Activated CD4-positive, alpha-beta T cell treated with anti-CD3 and anti-CD28 coated beads, Interleukin-2, Interleukin-4, amounts not matched to agents 100 ng/mL and 50 ng/mL, durations not matched to agents 16 hours and 8 hours (primary cell): ENCODE measurements at regions not wholly inside any gene's neighbourhood (a gene's known extent, or its start where the extent isn't known, plus 50 kb on each side); places are given as distances from the start of the nearest gene placed in this dataset.
"Not testable (repeated sequence)": the region's sequence is repeated elsewhere in the genome, so short reads cannot be mapped to it uniquely, and the experiment has no call there.

ENCODE experiments used
- DNase-seq: peaks from one replicate; pipeline ENCODE4 v3.0.0-alpha.2; 2020; ENCODE audit warnings: low spot score

- DNase-seq = no peak
These were observed 184.7 kb downstream of the C16orf95 start for GRCh38 chr16:87132361-87133014.

DNA sequence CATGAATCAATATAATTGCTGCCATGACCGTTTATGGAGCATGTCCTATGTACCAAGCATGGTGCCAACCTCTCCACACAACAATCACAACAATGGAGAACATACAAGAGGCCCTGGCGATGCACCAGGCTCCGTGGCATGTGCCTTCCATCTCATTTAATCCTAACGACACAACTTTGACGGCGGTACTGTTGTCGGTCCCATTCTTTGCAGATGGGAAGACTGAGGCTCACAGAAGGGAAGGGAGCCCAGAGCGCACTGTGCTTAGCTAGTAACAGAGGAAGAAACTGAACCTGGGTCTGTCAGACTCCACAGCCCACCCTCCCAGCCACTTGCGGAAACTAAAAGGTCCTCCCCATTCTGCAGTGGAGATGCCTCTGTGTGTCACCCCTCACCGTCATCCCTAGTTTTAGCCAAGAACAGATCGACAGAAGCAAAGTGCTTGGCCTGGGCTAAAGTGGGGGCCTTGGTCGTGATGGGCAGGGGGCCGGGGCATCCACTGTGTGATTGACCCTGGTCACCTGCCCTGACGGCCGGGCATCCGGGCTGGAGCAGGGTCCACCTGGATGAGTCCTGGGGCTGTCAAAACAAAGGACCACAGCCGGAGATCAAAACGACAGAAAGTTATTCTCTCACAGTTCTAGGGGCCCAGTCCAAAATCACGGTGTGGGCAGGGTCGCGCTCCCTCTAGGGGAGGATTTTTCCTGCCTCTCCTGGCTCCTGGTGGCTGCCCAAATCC, 183.9 kb downstream of the C16orf95 start:
- DNase-seq = no peak

DNA sequence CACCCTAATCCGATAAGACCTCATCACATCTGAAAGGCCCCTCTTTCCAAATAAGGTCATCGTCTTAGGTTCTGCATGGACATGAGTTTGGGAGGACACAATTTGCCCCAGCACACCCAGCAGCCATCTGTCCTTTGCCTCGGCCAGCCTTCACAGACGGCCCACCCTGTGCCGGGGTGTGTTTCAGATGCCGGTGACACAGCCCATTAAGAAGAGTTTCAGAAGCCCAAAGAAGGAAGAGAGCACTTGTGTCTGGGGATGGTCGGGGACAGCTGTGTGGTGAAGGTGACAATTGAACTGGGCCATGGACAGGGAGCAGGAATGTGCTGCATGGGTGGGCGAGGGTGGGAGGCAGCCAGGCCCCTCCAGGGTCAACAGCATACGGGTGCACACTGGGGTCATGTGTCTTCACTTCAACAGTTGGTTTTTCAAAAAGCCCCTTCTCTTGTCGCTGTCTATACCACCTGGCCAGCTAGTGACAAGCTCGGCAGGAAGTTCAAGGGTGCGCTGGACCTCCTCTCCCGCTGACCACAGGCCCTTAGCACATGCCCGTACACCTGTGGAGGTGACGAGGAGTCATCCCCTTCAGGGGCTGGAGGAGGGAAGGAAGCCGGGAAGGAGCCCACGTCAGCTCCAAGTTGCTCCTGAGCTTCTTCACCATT, 183.1 kb downstream of the C16orf95 start:
- no peak for DNase-seq

GRCh38 chr16:87134628-87134995, 182.6 kb downstream of the C16orf95 start:
- DNase-seq = no peak

GRCh38 chr16:87135246-87136030, 181.8 kb downstream of the C16orf95 start:
- no peak for DNase-seq

DNA sequence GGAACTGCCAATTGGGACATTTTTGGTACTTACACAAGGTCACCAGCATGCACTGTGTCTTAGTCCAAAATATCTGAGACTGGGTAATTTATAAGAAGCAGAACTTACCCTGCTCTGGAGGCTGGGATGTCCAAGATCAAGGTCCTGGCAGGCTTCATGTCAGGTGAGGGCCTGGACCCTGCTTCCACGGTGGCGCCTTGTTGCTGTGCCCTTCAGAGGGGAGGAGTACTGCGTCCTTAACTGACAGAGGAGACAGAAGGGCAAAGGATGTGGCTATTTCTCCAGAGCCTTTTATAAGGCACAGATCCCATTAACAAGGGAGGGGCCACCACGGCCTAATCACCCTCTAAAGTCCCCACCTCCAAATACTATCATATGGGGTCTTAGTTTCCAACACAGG, 178.9 kb downstream of the C16orf95 start:
- DNase-seq = no peak

- DNase-seq = no peak
These were observed 178.4 kb downstream of the C16orf95 start for GRCh38 chr16:87138738-87139267.

- no peak for DNase-seq
These were observed 176.7 kb downstream of the C16orf95 start for GRCh38 chr16:87140211-87141200.

DNA sequence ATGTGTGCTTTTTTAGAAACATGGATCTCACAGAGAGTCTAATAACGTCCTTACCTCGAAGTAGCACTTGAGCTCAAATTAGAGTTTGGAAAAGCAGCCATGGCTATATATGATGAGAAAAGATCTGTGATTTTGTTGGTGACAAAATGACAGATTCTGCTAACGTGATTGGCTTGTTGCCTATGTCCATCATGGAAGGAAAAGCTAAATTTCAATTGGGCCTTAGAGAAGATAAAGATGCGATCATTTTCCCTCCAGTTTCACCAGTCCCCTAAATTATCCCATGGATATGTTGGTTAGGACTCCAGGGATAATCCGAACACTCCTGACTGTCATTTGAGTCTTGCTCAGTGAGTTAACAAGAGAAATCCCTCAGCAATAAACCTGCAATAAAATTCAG, 175.8 kb downstream of the C16orf95 start:
- DNase-seq = no peak

- no peak for DNase-seq
These were observed 173.5 kb downstream of the C16orf95 start for GRCh38 chr16:87143661-87144121.

GRCh38 chr16:87144232-87144631, 173.0 kb downstream of the C16orf95 start:
- DNase-seq = no peak

DNA sequence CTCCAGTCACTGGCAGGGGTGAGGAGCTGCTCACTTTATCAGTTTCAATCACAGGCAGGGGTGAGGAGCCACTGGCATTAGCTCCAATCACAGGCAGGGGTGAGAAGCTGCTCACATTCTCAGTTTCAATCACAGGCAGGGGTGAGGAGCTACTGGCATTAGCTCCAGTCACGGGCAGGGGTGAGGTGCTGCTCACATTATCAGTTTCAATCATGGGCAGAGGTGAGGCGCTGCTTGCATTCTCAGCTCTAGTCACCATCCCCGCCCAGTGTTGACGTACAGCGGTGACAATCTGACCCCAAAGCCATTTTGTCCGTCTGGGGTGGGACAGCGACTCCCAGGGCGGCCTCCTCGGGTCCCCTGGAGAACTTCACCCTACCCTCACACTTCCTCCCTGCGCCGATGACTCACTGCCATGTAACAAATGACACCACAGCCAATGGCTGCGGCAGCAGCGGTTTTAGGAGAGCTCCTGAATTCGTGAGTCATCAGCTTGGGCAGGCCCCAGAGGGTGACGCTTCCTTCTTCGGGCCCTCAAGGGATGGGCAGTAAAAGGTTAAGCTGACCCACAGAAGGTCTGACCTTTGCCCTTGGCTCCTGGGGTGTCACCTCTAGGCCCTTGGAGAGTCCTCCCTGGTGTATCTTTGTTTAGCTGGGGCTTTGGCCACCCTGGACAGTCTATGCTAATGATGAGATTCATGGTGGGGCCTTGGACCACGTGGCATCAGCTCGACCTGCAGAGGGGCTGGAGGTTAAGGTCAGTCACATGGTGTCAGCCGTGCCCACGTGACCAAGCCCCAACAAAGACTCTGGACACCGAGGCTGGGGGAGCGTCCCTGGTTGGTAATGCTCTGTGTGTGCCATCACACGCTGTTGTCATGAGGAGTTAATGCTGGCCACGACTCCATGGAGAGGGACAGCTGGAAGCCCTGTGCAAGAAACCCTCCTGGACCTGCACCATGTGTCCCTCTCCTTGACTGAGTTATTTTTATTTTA, 171.7 kb downstream of the C16orf95 start:
- peak; percentile 13 for DNase-seq

- no peak for DNase-seq
These were observed 170.5 kb downstream of the C16orf95 start for GRCh38 chr16:87146676-87147075.

GRCh38 chr16:87149051-87149450, 168.1 kb downstream of the C16orf95 start:
- no peak for DNase-seq

DNA sequence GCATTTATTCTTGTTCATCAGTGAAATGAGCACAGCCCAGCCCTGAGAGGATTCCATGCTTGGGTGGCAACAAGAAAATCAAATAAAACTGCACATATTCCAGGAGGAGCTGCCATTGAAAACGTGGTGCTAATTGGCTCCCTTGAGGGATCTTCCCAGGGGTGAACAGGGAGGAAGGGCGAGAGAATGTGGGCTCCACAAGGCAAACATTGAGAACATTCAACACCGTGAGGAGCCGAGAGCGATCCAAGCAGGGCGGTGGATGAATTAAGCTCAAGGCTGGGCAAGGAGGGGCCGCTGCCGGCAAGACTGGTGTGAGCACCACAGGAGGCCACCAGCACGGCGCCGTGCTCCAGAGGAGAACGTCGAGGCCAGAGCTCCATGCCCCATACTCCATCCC, 166.9 kb downstream of the C16orf95 start:
- DNase-seq = no peak

GRCh38 chr16:87150681-87151280, 166.4 kb downstream of the C16orf95 start:
- no peak for DNase-seq

DNA sequence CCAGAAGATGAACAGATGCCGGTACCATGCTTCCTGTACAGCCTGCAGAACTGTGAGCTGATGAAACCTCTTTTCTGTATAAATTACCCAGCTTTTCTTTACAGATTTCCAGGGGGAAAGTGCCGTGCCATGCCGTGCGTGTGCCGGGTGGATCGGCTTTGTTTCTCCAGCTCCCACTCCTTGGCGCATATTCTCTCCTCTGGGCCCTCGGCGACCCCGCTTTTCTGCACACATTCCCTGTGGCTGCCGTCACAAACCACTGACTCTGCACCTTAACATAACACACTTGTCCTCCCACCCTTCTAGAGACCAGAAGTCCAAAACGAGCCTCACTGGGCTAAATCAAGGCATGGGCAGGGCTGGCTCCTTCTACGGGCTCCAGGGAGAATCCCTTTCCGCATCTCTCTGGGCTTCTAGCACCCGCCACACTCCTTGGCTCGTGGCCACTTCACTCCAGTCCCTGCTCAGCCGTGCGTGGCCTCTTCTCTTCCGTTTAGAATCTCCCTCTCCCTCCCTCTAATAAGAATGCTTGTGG, 164.9 kb downstream of the C16orf95 start:
- DNase-seq = no peak

- DNase-seq = no peak
These were observed 163.9 kb downstream of the C16orf95 start for GRCh38 chr16:87153326-87153725.

DNA sequence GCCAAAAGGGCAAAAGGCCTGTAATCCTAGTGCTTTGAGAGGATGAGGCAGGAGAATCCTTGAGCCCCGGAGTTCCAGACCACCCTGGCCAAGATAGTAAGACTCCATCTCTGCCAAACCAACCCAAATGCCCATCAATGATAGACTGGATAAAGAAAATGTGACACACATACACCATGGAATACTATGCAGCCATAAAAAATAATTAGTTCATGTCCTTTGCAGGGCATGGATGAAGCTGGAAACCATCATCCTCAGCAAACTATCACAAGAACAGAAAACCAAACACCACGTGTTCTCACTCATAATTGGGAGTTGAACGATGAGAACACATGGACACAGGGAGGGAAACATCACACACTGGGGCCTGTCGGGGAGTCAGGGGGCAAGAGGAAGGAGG, 161.9 kb downstream of the C16orf95 start:
- not testable (repeated sequence) for DNase-seq
